ENCODE measurements at regions not wholly inside any gene's neighbourhood (a gene's known extent, or its start where the extent isn't known, plus 50 kb on each side); places are given as distances from the start of the nearest gene placed in this dataset.

DNA sequence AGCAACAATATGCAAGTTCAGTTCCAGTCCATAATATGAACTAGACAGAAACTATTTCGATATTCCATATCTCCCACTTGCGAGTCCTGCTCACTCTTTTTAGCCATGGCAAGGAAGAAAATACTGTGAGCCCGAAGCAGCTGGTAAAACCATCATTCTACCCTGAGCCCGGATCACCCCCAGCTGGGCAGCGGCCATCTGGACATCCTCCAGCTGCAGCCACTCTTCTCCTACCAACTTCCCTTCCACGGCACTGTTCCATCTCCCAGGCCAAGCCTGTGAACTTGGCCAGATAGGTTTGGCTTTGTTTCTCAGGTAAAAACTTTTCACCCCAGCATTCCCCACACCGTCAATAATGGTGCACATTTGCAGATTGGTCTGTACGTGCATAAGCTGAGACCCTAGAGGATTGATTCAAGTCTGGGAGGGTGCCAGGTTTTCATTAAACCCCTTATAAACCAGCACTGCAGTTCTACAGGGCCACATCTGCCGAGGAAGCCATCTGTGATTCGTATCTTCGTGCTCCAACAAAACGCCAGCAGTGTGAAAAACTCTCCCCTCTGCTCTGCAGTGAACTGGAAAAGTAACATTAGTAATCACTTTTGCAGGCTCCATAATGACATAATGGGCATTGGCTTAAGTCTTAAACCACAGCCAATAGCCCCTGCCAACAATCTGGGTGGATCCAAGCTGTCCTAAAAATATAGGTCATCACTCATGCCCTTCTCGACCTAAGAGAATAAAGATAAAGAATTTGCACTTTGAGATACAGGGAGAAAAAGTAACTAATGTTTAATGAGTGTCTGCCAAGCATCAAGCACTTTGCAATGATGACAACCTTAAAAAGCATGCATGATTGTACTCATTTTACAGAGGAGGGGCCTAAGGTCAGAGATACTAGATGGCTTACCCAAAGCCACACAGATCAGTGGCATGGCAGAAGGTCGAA lies 205.1 kb downstream of the PLPP3 start:
- ATAC-seq, result peak; percentile 82
- peak; percentile 55 for DNase-seq (ENCODE audit: missing footprints)
- intact Hi-C loops (cut with DNase I), result loop anchor here (5.0 kb wide), 1 partner anchor 52 kb away; no protein-coding TSS in a partner anchor

DNA sequence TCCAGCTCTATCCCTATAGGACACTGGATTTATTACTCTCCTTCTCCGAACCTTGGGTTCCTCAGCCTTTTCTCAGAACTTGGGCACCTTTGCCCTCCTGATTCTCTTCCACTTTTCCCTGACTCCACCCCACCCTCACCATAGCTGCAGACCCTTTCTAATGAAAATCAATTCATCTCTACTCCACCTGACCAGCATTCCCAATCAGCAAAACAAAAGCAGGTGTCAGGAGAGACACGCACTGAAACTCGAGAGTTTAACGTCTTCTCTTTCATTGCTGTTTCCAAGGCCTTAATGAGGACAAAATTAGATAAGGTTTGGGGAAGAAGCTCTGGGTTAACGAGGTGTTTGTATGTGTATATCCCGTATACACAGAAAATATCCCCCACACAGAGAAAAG lies 208.8 kb downstream of the PLPP3 start:
- intact Hi-C loops (cut with DNase I), result loop anchor here (5.0 kb wide), 1 partner anchor 48 kb away; no protein-coding TSS in a partner anchor
- ATAC-seq, result no peak
- DNase-seq (ENCODE audit: missing footprints), result no peak

DNA sequence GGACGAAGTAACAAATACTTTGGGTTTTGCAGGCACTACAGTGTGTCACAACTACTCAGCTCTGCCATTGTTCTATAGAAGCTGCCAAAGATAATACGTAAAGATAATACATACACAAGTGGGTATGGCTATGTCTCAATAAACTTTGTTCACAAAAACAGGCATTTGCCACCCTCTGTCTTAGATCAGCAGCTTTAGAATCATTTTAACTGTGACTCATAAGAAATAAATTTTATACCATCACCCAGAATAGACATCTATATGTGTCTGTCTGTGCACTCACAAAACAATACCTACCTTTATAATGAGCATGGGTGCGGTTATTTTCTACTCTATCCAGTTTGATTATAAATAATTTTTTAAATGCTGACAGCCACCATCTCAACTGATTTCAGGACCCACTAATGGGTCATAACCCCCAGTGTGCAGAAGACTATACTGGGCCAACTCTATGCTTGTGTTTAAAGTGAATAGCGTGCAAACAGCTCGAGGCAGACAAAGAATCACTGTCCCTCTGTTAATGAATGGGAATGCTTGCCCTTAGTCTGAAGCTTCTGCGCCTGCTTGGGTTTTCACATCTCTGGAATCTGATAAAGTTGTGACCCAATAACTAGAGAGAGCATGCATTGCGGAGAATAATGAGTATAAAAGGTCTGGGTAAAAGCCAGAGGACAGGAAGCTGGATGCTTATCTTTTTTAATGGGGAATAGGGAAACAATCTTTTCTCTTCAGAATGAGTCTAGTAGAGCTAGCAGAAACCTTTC lies 216.2 kb downstream of the PLPP3 start:
- DNase-seq (ENCODE audit: missing footprints) (no peak), ATAC-seq (no peak)
- intact Hi-C loops (cut with DNase I), result no loop called here

DNA sequence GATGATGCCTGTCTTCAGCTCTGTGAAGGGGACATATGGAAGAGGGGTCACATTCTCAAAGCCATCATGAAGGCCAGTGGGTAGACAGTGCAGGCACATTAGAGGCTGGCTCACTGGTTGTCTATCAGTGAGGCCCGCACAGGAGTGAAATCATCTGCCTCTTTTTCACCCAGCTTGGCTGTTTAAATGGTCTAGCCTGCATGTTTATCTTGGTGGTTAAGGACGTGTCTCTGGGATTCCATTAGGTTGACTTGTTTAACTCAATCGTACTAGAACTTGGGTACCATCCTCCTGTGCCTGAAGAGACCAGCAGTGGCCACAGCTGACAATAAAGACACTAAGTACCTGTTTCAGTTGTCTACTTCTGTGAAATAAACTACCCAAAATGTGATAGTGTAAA lies 219.3 kb downstream of the PLPP3 start:
- DNase-seq (ENCODE audit: missing footprints) (no peak), ATAC-seq (no peak)
- intact Hi-C loops (cut with DNase I), result no loop called here

DNA sequence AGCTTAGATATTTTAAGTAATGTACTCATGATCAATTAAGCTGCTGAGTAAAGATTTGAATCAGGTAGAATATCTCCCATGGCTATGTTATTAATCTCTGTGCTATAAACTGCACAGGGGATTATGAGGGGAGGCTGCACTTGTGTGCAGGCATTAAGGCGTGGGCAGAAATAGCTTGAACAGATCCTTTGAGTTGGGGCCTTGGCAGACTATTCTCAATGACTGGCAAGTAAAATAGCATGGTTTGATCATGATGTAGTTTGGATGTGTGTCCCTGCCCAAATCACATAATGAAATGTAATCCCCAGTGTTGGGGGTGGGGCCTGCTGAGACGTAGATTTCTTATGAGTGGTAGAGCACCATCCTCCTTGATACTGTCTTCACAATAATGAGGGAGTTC lies 220.3 kb downstream of the PLPP3 start:
- DNase-seq (ENCODE audit: missing footprints), result no peak
- no peak for ATAC-seq
- intact Hi-C loops (cut with DNase I), result loop anchor here (10.0 kb wide), 1 partner anchor 424 kb away; no protein-coding TSS in a partner anchor

DNA sequence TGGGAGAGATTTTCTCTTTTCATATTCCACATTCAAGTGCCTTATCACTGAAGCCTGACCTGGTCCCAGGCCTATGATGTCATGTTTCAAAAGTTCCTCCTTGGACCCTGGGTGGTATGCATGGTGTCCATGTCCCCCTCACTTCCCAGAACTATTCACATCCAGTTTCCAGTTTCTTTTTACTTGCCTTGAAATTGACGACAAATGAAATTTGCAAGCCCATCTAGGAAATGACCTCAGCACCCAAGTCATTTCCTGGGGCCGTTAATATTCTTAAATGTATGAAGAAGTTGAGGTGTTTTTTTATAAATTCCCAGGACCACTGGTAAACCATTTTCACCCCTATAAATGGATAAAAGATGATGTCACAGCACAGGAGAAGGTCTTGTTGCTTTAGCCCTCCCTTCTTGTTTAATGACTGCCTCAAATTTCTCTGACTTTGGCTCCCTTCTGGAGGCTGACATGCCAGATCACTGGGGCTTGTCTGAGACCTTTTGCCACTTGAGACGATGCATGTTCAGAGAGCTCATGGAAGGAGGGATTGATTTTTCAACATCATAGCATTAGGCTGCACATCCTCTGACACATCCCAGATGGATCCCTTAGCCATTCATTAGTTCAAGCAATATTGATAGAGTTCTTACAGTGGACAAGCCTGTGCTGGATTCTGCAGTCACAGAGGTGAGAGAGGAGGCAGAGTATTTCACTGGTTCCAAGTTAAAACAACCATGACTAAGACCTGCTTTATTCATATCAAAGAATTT lies 221.3 kb downstream of the PLPP3 start:
- ATAC-seq, result no peak
- DNase-seq (ENCODE audit: missing footprints), result no peak
- intact Hi-C loops (cut with DNase I), result loop anchor here (10.0 kb wide), 1 partner anchor 423 kb away; no protein-coding TSS in a partner anchor

DNA sequence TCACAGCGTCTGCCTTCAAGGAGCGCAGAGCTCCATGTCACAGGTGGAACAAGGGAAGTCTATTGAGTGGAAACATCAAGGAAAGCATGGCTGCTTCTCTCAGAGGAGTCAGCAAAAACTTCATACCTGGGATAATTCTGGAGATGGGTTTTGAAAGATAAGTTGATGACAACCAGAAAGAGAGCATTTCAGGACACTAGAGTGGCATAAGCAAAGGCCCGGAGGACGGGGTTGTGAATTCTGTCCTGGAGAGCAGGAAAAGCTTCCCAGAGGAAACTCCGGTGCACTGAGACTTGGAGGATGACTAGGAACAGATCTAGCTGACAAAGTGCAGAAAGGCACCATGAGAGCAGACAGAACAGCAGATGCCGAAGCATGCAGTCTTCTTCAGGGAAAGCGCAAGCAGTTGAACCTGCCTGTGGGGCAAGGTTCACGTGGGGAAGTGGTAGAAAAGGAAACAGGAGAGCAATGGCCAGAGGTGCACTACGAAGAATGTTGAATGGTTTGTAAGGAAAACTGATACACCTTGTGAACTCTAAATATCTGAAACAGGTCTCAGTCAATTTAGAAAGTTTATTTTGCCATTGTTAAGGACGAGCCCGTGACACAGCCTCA lies 222.9 kb downstream of the PLPP3 start:
- intact Hi-C loops (cut with DNase I), result loop anchor here (10.0 kb wide), 1 partner anchor 422 kb away; no protein-coding TSS in a partner anchor
- ATAC-seq (no peak), DNase-seq (ENCODE audit: missing footprints) (no peak)

DNA sequence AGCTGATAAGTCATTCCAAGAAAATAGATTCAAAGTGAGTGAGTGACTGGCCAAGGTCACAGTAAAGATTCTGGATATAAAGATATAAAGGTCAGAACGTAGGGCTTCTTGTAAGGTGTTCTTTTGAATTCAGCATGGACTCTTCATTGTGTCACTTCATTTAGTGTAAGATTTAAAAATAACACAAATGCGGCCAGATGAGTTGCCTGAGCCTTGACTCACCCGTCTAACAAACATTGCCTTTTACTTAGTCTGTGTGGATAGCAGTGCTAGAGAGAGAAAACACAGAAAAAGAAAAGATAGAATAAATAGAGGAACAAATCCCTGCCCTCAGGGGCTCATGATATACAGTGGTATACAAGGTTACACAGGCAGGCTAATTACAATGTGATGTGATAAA lies 223.4 kb downstream of the PLPP3 start:
- intact Hi-C loops (cut with DNase I), result loop anchor here (10.0 kb wide), 1 partner anchor 421 kb away; no protein-coding TSS in a partner anchor
- ATAC-seq (no peak), DNase-seq (ENCODE audit: missing footprints) (no peak)

DNA sequence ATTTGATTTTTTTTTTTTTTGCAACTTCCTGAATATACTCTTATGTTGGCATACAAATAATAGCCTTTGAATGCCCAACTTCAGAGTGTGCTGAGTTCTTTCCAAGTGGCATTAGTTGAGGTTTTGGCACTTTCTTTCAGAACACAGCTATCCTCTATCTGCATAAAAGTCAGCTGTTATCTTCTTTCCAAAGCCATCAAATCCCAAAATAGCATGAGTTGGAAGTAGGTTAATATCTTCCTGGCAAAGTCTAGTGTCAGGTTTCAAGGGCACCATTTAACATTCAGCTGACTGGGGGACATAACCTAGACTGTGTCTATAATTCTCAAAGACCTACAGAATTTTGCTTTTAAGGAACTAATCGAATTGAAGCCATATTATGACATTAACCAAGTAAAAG lies 223.9 kb downstream of the PLPP3 start:
- DNase-seq (ENCODE audit: missing footprints) (no peak), ATAC-seq (peak; percentile 86)
- intact Hi-C loops (cut with DNase I), result loop anchor here (10.0 kb wide), 1 partner anchor 421 kb away; no protein-coding TSS in a partner anchor

DNA sequence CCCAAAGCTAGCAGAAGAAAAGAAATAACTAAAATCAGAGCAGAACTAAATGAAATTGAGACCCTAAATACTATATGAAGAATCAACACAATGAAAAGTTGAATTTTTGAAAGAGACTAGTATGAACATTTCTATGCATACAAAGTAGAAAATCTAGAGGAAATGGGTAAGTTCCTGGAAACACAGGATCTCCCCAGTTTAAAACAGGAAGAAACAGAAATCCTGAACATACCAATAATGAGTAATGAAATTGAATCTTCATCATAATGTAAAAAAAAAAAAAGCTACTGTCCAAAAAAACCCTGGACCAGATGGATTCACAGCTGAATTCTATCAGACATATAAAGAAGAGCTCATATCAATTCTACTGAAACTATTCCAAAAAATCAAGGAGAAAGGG lies 233.5 kb downstream of the PLPP3 start:
- DNase-seq (ENCODE audit: missing footprints), result no peak
- intact Hi-C loops (cut with DNase I), result no loop called here
- ATAC-seq, result no peak

DNA sequence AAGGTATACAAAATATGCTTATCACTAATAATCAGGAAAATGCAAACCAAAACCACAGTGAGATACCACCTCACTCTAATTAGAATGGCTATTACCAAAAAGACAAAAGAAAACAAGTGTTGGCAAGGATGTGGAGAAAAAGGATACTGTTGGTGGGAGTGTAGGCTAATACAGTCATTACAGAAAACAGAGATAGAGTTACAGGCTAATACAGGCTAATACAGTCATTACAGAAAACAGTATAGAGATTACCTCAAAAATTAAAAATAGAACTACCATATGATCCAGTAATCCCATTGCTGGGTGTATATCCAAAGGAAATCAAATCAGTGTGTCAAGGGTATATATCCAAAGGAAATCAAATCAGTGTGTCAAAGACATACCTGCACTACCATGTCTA lies 238.4 kb downstream of the PLPP3 start:
- ATAC-seq (no peak), DNase-seq (ENCODE audit: missing footprints) (no peak)
- intact Hi-C loops (cut with DNase I), result no loop called here

DNA sequence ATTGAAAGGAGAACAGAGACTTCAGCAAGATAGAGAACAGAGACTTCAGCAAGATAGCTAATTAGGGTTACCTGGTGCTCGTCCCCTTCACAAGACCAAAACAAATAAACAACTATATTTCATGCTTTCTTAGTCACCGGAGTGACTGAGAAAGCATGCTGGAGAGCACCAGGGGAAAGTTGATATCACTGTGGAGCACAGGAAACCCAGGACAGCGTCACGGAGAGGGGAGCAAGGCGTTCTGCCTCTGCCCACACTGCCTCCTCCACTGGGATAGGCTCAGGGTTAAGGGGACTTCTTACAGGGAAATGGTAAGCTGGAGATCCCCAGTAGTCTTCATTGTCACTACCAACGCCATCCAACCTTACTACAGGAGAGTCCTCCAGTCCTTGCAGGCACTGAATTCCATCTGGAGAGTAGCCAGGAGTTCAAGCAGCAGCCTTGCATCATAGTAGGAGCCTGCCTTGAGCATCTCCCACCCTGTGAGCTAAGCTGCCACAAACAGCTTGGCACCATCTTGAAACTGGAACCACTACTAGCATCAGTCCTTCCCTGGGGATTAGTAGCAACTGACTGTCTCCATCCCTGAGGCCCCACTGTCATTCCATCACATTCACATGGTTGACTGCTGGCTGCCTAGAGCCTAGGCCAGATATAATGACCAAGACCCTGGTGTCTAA lies 239.4 kb downstream of the PLPP3 start:
- intact Hi-C loops (cut with DNase I), result no loop called here
- ATAC-seq (peak; percentile 20), DNase-seq (ENCODE audit: missing footprints) (no peak)

DNA sequence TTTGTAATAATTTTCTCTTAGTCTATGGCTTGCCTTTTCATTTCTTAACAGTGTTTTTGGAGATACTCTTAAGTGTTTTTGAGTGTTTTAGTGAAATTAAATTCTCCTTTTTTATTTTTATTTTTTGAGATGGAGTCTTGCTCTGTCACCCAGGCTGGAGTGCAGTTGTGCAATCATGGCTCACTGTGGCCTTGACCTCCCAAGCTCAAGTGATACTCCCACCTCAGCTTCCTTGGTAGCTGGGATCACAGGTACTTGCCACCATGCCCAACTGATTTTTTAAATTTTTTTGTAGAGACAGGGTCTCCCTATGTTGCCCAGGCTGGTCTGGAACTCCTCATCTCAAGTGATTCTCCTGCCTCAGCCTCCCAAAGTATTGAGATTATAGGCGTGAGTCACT lies 240.3 kb downstream of the PLPP3 start:
- intact Hi-C loops (cut with DNase I), result no loop called here
- DNase-seq (ENCODE audit: missing footprints) (no peak), ATAC-seq (no peak)

DNA sequence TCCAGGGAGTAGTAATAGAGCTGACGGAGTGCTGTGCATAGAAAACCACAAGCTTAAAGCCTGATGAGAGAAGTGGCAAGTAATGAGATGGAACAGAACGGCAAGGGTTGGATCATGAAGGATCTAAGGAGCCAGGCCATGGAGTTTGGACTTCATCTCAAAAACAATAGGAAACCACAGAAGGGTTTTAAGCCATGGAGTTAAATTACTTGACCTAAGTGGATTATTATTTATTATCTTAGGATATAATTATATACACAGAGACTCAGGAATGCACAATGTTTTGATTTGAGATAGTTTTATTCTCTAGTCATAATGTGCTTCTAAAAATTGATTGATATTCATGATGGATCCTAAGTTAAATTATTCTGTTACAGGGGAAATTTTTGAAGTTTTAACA lies 242.4 kb downstream of the PLPP3 start:
- no peak for ATAC-seq
- intact Hi-C loops (cut with DNase I), result no loop called here

DNA sequence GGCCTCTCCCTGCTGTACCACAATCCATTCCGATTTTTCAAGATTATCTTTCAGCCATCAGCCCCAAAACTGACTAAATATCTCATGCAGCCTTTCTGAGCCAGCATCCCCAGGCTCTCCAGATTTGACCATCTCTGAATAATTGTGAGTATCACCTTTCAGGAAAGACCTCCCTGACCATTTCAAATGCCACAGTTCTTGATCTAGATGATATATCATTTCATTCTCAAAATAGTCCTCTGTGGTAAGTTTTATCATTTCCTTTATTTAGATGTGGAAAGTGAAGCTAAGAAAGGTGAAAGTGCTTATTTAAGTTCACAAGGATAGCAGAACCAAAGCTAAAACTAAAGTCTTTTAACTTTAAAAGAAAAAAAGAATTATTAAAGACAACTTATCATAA lies 244.0 kb downstream of the PLPP3 start:
- intact Hi-C loops (cut with DNase I), result no loop called here
- ATAC-seq, result no peak
- DNase-seq (ENCODE audit: missing footprints), result no peak

More for the DNA sequence above, 242.4 kb downstream of the PLPP3 start:
- DNase-seq (ENCODE audit: missing footprints), result no peak

DNA sequence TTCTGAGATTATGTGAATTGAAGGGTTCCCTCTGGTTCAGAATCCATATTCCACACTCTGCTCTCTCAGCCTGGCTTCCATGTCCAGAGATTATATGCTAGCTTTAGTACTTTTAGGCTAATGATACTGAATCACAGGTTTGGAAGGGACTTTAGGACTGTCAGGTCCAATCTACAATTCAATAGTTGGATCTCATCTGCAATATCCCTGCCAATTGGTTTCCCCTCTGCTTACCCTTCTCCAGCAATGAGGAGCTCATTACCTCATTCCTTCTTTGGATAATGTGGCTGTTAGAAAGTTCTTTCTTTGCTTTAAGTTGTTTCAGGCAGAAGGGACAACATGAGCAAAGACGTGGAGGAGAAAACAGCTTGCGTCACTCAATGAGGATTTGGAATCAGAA lies 245.3 kb downstream of the PLPP3 start:
- intact Hi-C loops (cut with DNase I), result no loop called here
- ATAC-seq (peak; percentile 39), DNase-seq (ENCODE audit: missing footprints) (no peak)

DNA sequence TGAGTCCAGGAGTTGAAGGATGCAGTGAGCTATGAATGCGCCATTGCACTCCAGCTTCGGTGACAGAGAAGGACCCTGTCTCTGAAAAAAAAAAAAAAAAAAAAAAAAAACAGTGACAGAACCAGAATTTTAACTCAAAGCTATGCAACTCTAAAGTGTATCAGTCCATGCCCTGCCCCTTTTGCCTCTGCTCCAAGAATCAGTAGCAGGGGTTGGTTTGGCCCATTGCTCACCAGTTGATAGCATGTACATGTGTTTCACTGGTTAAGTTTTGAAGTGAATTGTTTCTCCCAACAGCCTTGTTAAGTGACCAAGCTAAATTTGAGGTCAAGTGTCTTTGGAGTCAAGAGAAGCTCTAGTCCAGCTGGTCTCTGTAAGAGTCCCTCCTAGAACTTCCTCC lies 245.9 kb downstream of the PLPP3 start:
- ATAC-seq (no peak), DNase-seq (ENCODE audit: missing footprints) (no peak)
- intact Hi-C loops (cut with DNase I), result no loop called here

Measured in Right ventricle myocardium inferior (tissue), 1 donor.